ENCODE measurements at regions not wholly inside any gene's neighbourhood (a gene's known extent, or its start where the extent isn't known, plus 50 kb on each side); places are given as distances from the start of the nearest gene placed in this dataset.
"Not testable (repeated sequence)": the region's sequence is repeated elsewhere in the genome, so short reads cannot be mapped to it uniquely, and the experiment has no call there.

- no peak for DNase-seq (ENCODE audit: low read depth in 1 of 2, low spot score in 2 of 2)
- no peaks in the 10 kb centered on the region for H3K9me3 ChIP-seq (replicated peaks)
- no peak overlapping the region for H3K4me3 ChIP-seq
- no peaks in the 10 kb centered on the region for H3K27me3 ChIP-seq (replicated peaks)
- H3K36me3 ChIP-seq, result no peaks in the 10 kb centered on the region
- no peak overlapping the region for H3K27ac ChIP-seq
- H3K4me1 ChIP-seq (replicated peaks), result no peaks in the 10 kb centered on the region
Measured at GRCh38 chr2:188682838-188683237, 291.3 kb upstream of the COL3A1 start.

GRCh38 chr2:188684795-188685194 is 289.4 kb upstream of the COL3A1 start:
- Histone ChIP-seq H3K27ac (no peak overlapping the region), H3K36me3 (no peaks in the 10 kb centered on the region), H3K9me3 (replicated peaks) (no peaks in the 10 kb centered on the region), H3K4me3 (no peak overlapping the region), H3K27me3 (replicated peaks) (no peaks in the 10 kb centered on the region), H3K4me1 (replicated peaks) (no peaks in the 10 kb centered on the region)
- no peak for DNase-seq (ENCODE audit: low read depth in 1 of 2, low spot score in 2 of 2)

GRCh38 chr2:188693111-188693510 is 281.1 kb upstream of the COL3A1 start:
- H3K27ac ChIP-seq, result no peak overlapping the region
- H3K9me3 ChIP-seq (replicated peaks), result no peaks in the 10 kb centered on the region
- no peak overlapping the region for H3K4me3 ChIP-seq
- peaks cover 19% of the 10 kb centered on the region for H3K4me1 ChIP-seq (replicated peaks)
- DNase-seq (ENCODE audit: low read depth in 1 of 2, low spot score in 2 of 2), result no peak
- H3K36me3 ChIP-seq, result no peaks in the 10 kb centered on the region
- no peaks in the 10 kb centered on the region for H3K27me3 ChIP-seq (replicated peaks)

GRCh38 chr2:188693771-188694170 is 280.4 kb upstream of the COL3A1 start:
- no peaks in the 10 kb centered on the region for H3K36me3 ChIP-seq
- no peaks in the 10 kb centered on the region for H3K9me3 ChIP-seq (replicated peaks)
- no peak for DNase-seq (ENCODE audit: low read depth in 1 of 2, low spot score in 2 of 2)
- no peak overlapping the region for H3K4me3 ChIP-seq
- peaks cover 19% of the 10 kb centered on the region for H3K4me1 ChIP-seq (replicated peaks)
- H3K27me3 ChIP-seq (replicated peaks), result no peaks in the 10 kb centered on the region
- no peak overlapping the region for H3K27ac ChIP-seq

GRCh38 chr2:188695953-188696352 is 278.2 kb upstream of the COL3A1 start:
- Histone ChIP-seq H3K4me3 (no peak overlapping the region), H3K9me3 (replicated peaks) (no peaks in the 10 kb centered on the region), H3K27me3 (replicated peaks) (no peaks in the 10 kb centered on the region), H3K4me1 (replicated peaks) (peaks cover 19% of the 10 kb centered on the region), H3K36me3 (no peaks in the 10 kb centered on the region), H3K27ac (peak overlapping the region; percentile 58)
- DNase-seq (ENCODE audit: low read depth in 1 of 2, low spot score in 2 of 2), result peak in 1 of 2 experiments; percentile 75

- not testable (repeated sequence) for H3K27me3 ChIP-seq (replicated peaks); H3K9me3 ChIP-seq (replicated peaks); DNase-seq (ENCODE audit: low read depth in 1 of 2, low spot score in 2 of 2); H3K36me3 ChIP-seq; H3K27ac ChIP-seq; H3K4me3 ChIP-seq
- H3K4me1 ChIP-seq (replicated peaks), result peaks cover 28% of the 10 kb centered on the region
Measured at GRCh38 chr2:188698151-188698550, 276.0 kb upstream of the COL3A1 start.

GRCh38 chr2:188701836-188702235 is 272.3 kb upstream of the COL3A1 start:
- Histone ChIP-seq H3K4me3 (no peak overlapping the region), H3K27me3 (replicated peaks) (no peaks in the 10 kb centered on the region), H3K36me3 (no peaks in the 10 kb centered on the region), H3K4me1 (replicated peaks) (peaks cover 14% of the 10 kb centered on the region), H3K27ac (peak overlapping the region; percentile 35), H3K9me3 (replicated peaks) (no peaks in the 10 kb centered on the region)
- peak in 1 of 2 experiments; percentile 47 for DNase-seq (ENCODE audit: low read depth in 1 of 2, low spot score in 2 of 2)

- H3K27ac ChIP-seq, result no peak overlapping the region
- H3K27me3 ChIP-seq (replicated peaks), result no peaks in the 10 kb centered on the region
- no peak overlapping the region for H3K4me3 ChIP-seq
- DNase-seq (ENCODE audit: low read depth in 1 of 2, low spot score in 2 of 2), result no peak
- no peaks in the 10 kb centered on the region for H3K9me3 ChIP-seq (replicated peaks)
- no peaks in the 10 kb centered on the region for H3K36me3 ChIP-seq
- peaks cover 9% of the 10 kb centered on the region for H3K4me1 ChIP-seq (replicated peaks)
Measured at GRCh38 chr2:188705191-188705590, 269.0 kb upstream of the COL3A1 start.

- no peaks in the 10 kb centered on the region for H3K36me3 ChIP-seq
- H3K27ac ChIP-seq, result no peak overlapping the region
- H3K4me1 ChIP-seq (replicated peaks), result no peaks in the 10 kb centered on the region
- no peak overlapping the region for H3K4me3 ChIP-seq
- no peak for DNase-seq (ENCODE audit: low read depth in 1 of 2, low spot score in 2 of 2)
- H3K27me3 ChIP-seq (replicated peaks), result no peaks in the 10 kb centered on the region
- H3K9me3 ChIP-seq (replicated peaks), result no peaks in the 10 kb centered on the region
Measured at GRCh38 chr2:188713961-188714360, 260.2 kb upstream of the COL3A1 start.

- no peaks in the 10 kb centered on the region for H3K9me3 ChIP-seq (replicated peaks)
- H3K27ac ChIP-seq, result no peak overlapping the region
- H3K4me1 ChIP-seq (replicated peaks), result peaks cover 8% of the 10 kb centered on the region
- no peaks in the 10 kb centered on the region for H3K36me3 ChIP-seq
- no peak for DNase-seq (ENCODE audit: low read depth in 1 of 2, low spot score in 2 of 2)
- H3K27me3 ChIP-seq (replicated peaks), result no peaks in the 10 kb centered on the region
- no peak overlapping the region for H3K4me3 ChIP-seq
Measured at GRCh38 chr2:188720811-188721605, 253.2 kb upstream of the COL3A1 start.

- Histone ChIP-seq H3K9me3 (replicated peaks) (no peaks in the 10 kb centered on the region), H3K36me3 (no peaks in the 10 kb centered on the region), H3K27me3 (replicated peaks) (no peaks in the 10 kb centered on the region), H3K4me3 (no peak overlapping the region), H3K27ac (no peak overlapping the region), H3K4me1 (replicated peaks) (peaks cover 14% of the 10 kb centered on the region)
- no peak for DNase-seq (ENCODE audit: low read depth in 1 of 2, low spot score in 2 of 2)
Measured at GRCh38 chr2:188721784-188722183, 252.4 kb upstream of the COL3A1 start.

GRCh38 chr2:188725746-188726360 is 248.3 kb upstream of the COL3A1 start:
- peak in 1 of 2 experiments; percentile 74 for DNase-seq (ENCODE audit: low read depth in 1 of 2, low spot score in 2 of 2)
- H3K27ac ChIP-seq, result peak overlapping the region; percentile 41
- no peaks in the 10 kb centered on the region for H3K36me3 ChIP-seq
- peaks cover 16% of the 10 kb centered on the region for H3K4me1 ChIP-seq (replicated peaks)
- no peaks in the 10 kb centered on the region for H3K9me3 ChIP-seq (replicated peaks)
- no peaks in the 10 kb centered on the region for H3K27me3 ChIP-seq (replicated peaks)
- H3K4me3 ChIP-seq, result no peak overlapping the region

GRCh38 chr2:188726626-188727247 is 247.4 kb upstream of the COL3A1 start:
- H3K4me1 ChIP-seq (replicated peaks), result peaks cover 16% of the 10 kb centered on the region
- no peaks in the 10 kb centered on the region for H3K36me3 ChIP-seq
- H3K4me3 ChIP-seq, result no peak overlapping the region
- no peaks in the 10 kb centered on the region for H3K9me3 ChIP-seq (replicated peaks)
- H3K27ac ChIP-seq, result peak overlapping the region; percentile 25
- no peak for DNase-seq (ENCODE audit: low read depth in 1 of 2, low spot score in 2 of 2)
- no peaks in the 10 kb centered on the region for H3K27me3 ChIP-seq (replicated peaks)

- Histone ChIP-seq H3K4me3 (no peak overlapping the region), H3K9me3 (replicated peaks) (no peaks in the 10 kb centered on the region), H3K27ac (no peak overlapping the region), H3K36me3 (no peaks in the 10 kb centered on the region), H3K4me1 (replicated peaks) (peaks cover 16% of the 10 kb centered on the region), H3K27me3 (replicated peaks) (no peaks in the 10 kb centered on the region)
- DNase-seq (ENCODE audit: low read depth in 1 of 2, low spot score in 2 of 2), result no peak
Measured at GRCh38 chr2:188727846-188728245, 246.3 kb upstream of the COL3A1 start.

Measured in SJSA1 (cell line).